ENCODE measurements at regions not wholly inside any gene's neighbourhood (a gene's known extent, or its start where the extent isn't known, plus 50 kb on each side); places are given as distances from the start of the nearest gene placed in this dataset.
A peak's percentile ranks its signal among the peaks of the same experiment; 100 is the strongest.

- TF ChIP-seq CTCF (conservative IDR thresholded peaks at IDR 0.05; ENCODE audit: control insufficient read depth, insufficient read depth, low read depth, low read length), result no peak
- no peak overlapping the region for H3K4me3 ChIP-seq (ENCODE audit: control insufficient read depth, low read depth, low read length)
- DNase-seq (ENCODE audit: low read depth), result no peak
These were observed 391.8 kb upstream of the ZNF608 start for GRCh38 chr5:125138266-125138665.

- DNase-seq (ENCODE audit: low read depth), result no peak
- no peak for TF ChIP-seq CTCF (conservative IDR thresholded peaks at IDR 0.05; ENCODE audit: control insufficient read depth, insufficient read depth, low read depth, low read length)
- H3K4me3 ChIP-seq (ENCODE audit: control insufficient read depth, low read depth, low read length), result no peak overlapping the region
These were observed 393.2 kb upstream of the ZNF608 start for GRCh38 chr5:125139590-125139989.

GRCh38 chr5:125140220-125140619 lies 393.8 kb upstream of the ZNF608 start:
- no peak for DNase-seq (ENCODE audit: low read depth)
- no peak overlapping the region for H3K4me3 ChIP-seq (ENCODE audit: control insufficient read depth, low read depth, low read length)
- TF ChIP-seq CTCF (conservative IDR thresholded peaks at IDR 0.05; ENCODE audit: control insufficient read depth, insufficient read depth, low read depth, low read length), result no peak

- H3K4me3 ChIP-seq (ENCODE audit: control insufficient read depth, low read depth, low read length), result no peak overlapping the region
- TF ChIP-seq CTCF (conservative IDR thresholded peaks at IDR 0.05; ENCODE audit: control insufficient read depth, insufficient read depth, low read depth, low read length), result no peak
- peak; percentile 88 for DNase-seq (ENCODE audit: low read depth)
These were observed 394.4 kb upstream of the ZNF608 start for GRCh38 chr5:125140855-125141254.

- no peak overlapping the region for H3K4me3 ChIP-seq (ENCODE audit: control insufficient read depth, low read depth, low read length)
- peak; percentile 44 for DNase-seq (ENCODE audit: low read depth)
- no peak for TF ChIP-seq CTCF (conservative IDR thresholded peaks at IDR 0.05; ENCODE audit: control insufficient read depth, insufficient read depth, low read depth, low read length)
These were observed 396.0 kb upstream of the ZNF608 start for GRCh38 chr5:125142458-125142857.

- no peak for DNase-seq (ENCODE audit: low read depth)
- TF ChIP-seq CTCF (conservative IDR thresholded peaks at IDR 0.05; ENCODE audit: control insufficient read depth, insufficient read depth, low read depth, low read length), result no peak
- no peak overlapping the region for H3K4me3 ChIP-seq (ENCODE audit: control insufficient read depth, low read depth, low read length)
These were observed 396.6 kb upstream of the ZNF608 start for GRCh38 chr5:125143011-125143410.

- TF ChIP-seq CTCF (conservative IDR thresholded peaks at IDR 0.05; ENCODE audit: control insufficient read depth, insufficient read depth, low read depth, low read length), result no peak
- no peak overlapping the region for H3K4me3 ChIP-seq (ENCODE audit: control insufficient read depth, low read depth, low read length)
- no peak for DNase-seq (ENCODE audit: low read depth)
These were observed 401.6 kb upstream of the ZNF608 start for GRCh38 chr5:125148076-125148475.

All from fibroblast of mammary gland (primary cell).